Peyer's patch (tissue), 4 donors: ENCODE measurements at regions not wholly inside any gene's neighbourhood (a gene's known extent, or its start where the extent isn't known, plus 50 kb on each side); places are given as distances from the start of the nearest gene placed in this dataset.

Experiments
- DNase-seq, 3 donors: peaks; one replicate each; pipeline ENCODE4 v3.0.0-alpha.2; 2017 to 2019
- H3K27ac ChIP-seq, 4 donors: fragments of 200-600 bp; sonication (generic); one replicate each; pipeline ENCODE4 v1.5.1; 2016 to 2019
- H3K27me3 ChIP-seq, 2 donors: fragments of 200-600 bp; sonication (generic); one replicate each; pipeline ENCODE4 v1.5.1; 2019
- H3K36me3 ChIP-seq, 3 donors: fragments of 200-600 bp; sonication (generic); one replicate each; pipeline ENCODE4 v1.5.1; 2016 to 2019
- H3K4me1 ChIP-seq, 4 donors: fragments of 200-600 bp; sonication (generic); one replicate each; pipeline ENCODE4 v1.5.1; 2016 to 2019
- H3K4me3 ChIP-seq, 4 donors: fragments of 200-600 bp; sonication (generic); 1 replicate in 3 of 4; 2 replicates in 1 of 4; pipeline ENCODE4 v1.5.1; 2016 to 2019; ENCODE audit warnings: mild to moderate bottlenecking in 1 of 4
- H3K9me3 ChIP-seq, 4 donors: fragments of 200-600 bp; sonication (generic); one replicate each; pipeline ENCODE4 v1.5.1; 2016 to 2019; ENCODE audit warnings: mild to moderate bottlenecking in 1 of 4
- CTCF ChIP-seq, 6 experiments: fragments of 450-650 bp in 4 of 6; fragments of 200-600 bp in 2 of 6; sonication (generic) in 1 of 6; IDR thresholded peaks; one replicate each; pipeline ENCODE4 v1.5.1; 2017 to 2019; ENCODE audit warnings: antibody characterized with exemption in 6 of 6, mild to moderate bottlenecking in 3 of 6, moderate library complexity in 1 of 6
- POLR2A ChIP-seq, 2 donors: fragments of 450-650 bp; IDR thresholded peaks; one replicate each; pipeline ENCODE4 v1.5.1; 2017; ENCODE audit warnings: antibody characterized with exemption in 2 of 2, mild to moderate bottlenecking in 2 of 2, moderate library complexity in 2 of 2

GRCh38 chr1:13890766-13891165 lies 190.8 kb downstream of the PRDM2 start:
- H3K27ac ChIP-seq = no peak overlapping the region
- no peak for TF ChIP-seq CTCF (IDR thresholded peaks at IDR 0.05)
- TF ChIP-seq POLR2A (IDR thresholded peaks at IDR 0.05) = no peak
- DNase-seq = no peak
- H3K4me1 ChIP-seq = peaks cover 0 to 10% (median 0%) of the 10 kb centered on the region in 4 donors
- no peaks in the 10 kb centered on the region for H3K9me3 ChIP-seq
- H3K36me3 ChIP-seq = no peaks in the 10 kb centered on the region
- no peak overlapping the region for H3K4me3 ChIP-seq
- H3K27me3 ChIP-seq = no peaks in the 10 kb centered on the region

GRCh38 chr1:13892198-13892597 lies 192.2 kb downstream of the PRDM2 start:
- Histone ChIP-seq H3K4me1 (peaks cover 0 to 10% (median 0%) of the 10 kb centered on the region in 4 donors), H3K9me3 (no peaks in the 10 kb centered on the region), H3K27me3 (no peaks in the 10 kb centered on the region), H3K36me3 (no peaks in the 10 kb centered on the region), H3K27ac (no peak overlapping the region), H3K4me3 (peak overlapping the region in 3 of 4 donors; percentile 17 to 66 (median 60))
- DNase-seq = no peak
- TF ChIP-seq POLR2A (IDR thresholded peaks at IDR 0.05) (no peak), CTCF (IDR thresholded peaks at IDR 0.05) (no peak)

GRCh38 chr1:13892671-13893325 lies 192.8 kb downstream of the PRDM2 start:
- TF ChIP-seq POLR2A (IDR thresholded peaks at IDR 0.05) (no peak), CTCF (IDR thresholded peaks at IDR 0.05) (no peak)
- H3K27ac ChIP-seq = no peak overlapping the region

DNA sequence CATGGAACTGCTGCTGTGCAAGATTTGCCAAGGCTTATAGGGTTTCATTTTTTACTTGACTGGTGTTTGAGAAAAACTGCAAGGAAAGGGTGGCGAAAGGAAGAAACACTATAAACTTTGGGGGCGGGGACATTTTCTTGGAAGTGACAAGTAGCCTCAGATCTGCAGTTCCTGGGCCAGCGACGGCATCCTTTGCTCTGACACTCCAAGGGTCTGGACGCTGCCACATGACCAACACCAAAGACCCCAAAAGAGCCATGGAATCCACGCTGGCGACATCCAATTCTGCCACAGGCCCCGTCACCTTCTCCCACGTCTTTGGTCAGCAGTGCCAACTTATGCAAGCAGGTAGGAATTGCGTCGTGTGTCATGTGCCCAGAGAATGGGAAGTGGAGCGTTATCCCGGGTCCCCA lies 193.4 kb downstream of the PRDM2 start:
- DNase-seq = no peak
- no peaks in the 10 kb centered on the region for H3K27me3 ChIP-seq

More at GRCh38 chr1:13892671-13893325, 192.8 kb downstream of the PRDM2 start:
- Histone ChIP-seq H3K27me3 (no peaks in the 10 kb centered on the region), H3K9me3 (no peaks in the 10 kb centered on the region), H3K4me1 (peaks cover 0 to 10% (median 0%) of the 10 kb centered on the region in 4 donors), H3K4me3 (peak overlapping the region in 3 of 4 donors; percentile 17 to 66 (median 60)), H3K36me3 (no peaks in the 10 kb centered on the region)
- DNase-seq = peak in 1 of 3 donors; percentile 62

GRCh38 chr1:13896932-13897331 lies 196.9 kb downstream of the PRDM2 start:
- Histone ChIP-seq H3K4me3 (no peak overlapping the region), H3K27ac (no peak overlapping the region), H3K27me3 (no peaks in the 10 kb centered on the region), H3K9me3 (no peaks in the 10 kb centered on the region), H3K4me1 (peaks cover 0 to 5% (median 0%) of the 10 kb centered on the region in 4 donors), H3K36me3 (no peaks in the 10 kb centered on the region)
- no peak for DNase-seq
- no peak for TF ChIP-seq POLR2A (IDR thresholded peaks at IDR 0.05)
- no peak for TF ChIP-seq CTCF (IDR thresholded peaks at IDR 0.05)

More for the DNA sequence above, 193.4 kb downstream of the PRDM2 start:
- Histone ChIP-seq H3K27ac (no peak overlapping the region), H3K36me3 (no peaks in the 10 kb centered on the region), H3K4me1 (peaks cover 0 to 10% (median 0%) of the 10 kb centered on the region in 4 donors), H3K9me3 (no peaks in the 10 kb centered on the region), H3K4me3 (peak overlapping the region in 3 of 4 donors; percentile 17 to 66 (median 60))
- TF ChIP-seq POLR2A (IDR thresholded peaks at IDR 0.05) (no peak), CTCF (IDR thresholded peaks at IDR 0.05) (no peak)
